ENCODE measurements at regions not wholly inside any gene's neighbourhood (a gene's known extent, or its start where the extent isn't known, plus 50 kb on each side); places are given as distances from the start of the nearest gene placed in this dataset.

DNA sequence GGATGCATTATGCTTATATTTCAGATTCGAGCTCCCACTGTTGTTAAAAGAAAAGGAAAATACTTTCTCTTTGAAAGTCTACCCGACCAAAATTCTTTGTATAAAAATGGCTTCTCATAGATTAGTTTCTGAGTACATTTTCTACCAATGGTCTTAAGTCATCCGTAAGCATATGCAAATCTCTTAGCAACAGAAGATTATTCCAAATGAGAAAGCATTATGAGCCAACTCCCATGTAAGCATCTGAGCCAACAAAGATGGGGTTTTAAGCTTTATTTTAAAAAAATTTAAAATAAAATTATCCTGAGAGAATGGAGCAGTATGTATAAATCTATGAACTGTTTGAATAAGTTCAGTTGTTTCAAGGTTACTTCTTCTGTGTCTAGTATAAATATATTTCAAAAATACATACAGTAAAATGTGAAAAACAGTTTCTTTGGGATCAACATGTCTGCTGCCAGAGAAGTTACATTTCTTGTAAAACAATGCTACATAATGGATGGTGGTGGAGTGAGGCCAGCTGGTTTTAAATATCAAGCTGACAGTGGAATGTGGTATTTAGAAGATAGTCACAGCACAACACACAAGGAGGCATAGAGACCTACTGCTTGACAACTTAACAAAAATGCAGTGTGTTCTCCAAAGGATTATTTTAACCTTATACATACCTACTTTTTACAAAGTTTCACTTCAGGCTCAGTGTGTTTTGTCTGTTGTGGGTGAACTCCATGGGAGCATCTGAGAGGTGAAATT is 199.5 kb upstream of the DIPK2B start:
- TF ChIP-seq ZNF549 (CRISPR knock-in tag; IDR thresholded peaks at IDR 0.05): no peak
- TF ChIP-seq, protein P1, sequence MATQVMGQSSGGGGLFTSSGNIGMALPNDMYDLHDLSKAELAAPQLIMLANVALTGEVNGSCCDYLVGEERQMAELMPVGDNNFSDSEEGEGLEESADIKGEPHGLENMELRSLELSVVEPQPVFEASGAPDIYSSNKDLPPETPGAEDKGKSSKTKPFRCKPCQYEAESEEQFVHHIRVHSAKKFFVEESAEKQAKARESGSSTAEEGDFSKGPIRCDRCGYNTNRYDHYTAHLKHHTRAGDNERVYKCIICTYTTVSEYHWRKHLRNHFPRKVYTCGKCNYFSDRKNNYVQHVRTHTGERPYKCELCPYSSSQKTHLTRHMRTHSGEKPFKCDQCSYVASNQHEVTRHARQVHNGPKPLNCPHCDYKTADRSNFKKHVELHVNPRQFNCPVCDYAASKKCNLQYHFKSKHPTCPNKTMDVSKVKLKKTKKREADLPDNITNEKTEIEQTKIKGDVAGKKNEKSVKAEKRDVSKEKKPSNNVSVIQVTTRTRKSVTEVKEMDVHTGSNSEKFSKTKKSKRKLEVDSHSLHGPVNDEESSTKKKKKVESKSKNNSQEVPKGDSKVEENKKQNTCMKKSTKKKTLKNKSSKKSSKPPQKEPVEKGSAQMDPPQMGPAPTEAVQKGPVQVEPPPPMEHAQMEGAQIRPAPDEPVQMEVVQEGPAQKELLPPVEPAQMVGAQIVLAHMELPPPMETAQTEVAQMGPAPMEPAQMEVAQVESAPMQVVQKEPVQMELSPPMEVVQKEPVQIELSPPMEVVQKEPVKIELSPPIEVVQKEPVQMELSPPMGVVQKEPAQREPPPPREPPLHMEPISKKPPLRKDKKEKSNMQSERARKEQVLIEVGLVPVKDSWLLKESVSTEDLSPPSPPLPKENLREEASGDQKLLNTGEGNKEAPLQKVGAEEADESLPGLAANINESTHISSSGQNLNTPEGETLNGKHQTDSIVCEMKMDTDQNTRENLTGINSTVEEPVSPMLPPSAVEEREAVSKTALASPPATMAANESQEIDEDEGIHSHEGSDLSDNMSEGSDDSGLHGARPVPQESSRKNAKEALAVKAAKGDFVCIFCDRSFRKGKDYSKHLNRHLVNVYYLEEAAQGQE (IDR thresholded peaks at IDR 0.05; ENCODE audit: borderline replicate concordance in 1 of 2, low read depth in 1 of 2, low read length in 2 of 2): no peak
- TF ChIP-seq ZBTB8A (CRISPR knock-in tag; IDR thresholded peaks at IDR 0.05; ENCODE audit: borderline replicate concordance, low read depth): no peak
- TF ChIP-seq, protein P2, sequence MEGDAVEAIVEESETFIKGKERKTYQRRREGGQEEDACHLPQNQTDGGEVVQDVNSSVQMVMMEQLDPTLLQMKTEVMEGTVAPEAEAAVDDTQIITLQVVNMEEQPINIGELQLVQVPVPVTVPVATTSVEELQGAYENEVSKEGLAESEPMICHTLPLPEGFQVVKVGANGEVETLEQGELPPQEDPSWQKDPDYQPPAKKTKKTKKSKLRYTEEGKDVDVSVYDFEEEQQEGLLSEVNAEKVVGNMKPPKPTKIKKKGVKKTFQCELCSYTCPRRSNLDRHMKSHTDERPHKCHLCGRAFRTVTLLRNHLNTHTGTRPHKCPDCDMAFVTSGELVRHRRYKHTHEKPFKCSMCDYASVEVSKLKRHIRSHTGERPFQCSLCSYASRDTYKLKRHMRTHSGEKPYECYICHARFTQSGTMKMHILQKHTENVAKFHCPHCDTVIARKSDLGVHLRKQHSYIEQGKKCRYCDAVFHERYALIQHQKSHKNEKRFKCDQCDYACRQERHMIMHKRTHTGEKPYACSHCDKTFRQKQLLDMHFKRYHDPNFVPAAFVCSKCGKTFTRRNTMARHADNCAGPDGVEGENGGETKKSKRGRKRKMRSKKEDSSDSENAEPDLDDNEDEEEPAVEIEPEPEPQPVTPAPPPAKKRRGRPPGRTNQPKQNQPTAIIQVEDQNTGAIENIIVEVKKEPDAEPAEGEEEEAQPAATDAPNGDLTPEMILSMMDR (CRISPR knock-in tag; IDR thresholded peaks at IDR 0.05): no peak
- TF ChIP-seq MYC (CRISPR knock-in tag; IDR thresholded peaks at IDR 0.05; ENCODE audit: borderline replicate concordance): no peak
- TF ChIP-seq, protein P3, sequence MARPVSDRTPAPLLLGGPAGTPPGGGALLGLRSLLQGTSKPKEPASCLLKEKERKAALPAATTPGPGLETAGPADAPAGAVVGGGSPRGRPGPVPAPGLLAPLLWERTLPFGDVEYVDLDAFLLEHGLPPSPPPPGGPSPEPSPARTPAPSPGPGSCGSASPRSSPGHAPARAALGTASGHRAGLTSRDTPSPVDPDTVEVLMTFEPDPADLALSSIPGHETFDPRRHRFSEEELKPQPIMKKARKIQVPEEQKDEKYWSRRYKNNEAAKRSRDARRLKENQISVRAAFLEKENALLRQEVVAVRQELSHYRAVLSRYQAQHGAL (CRISPR knock-in tag; IDR thresholded peaks at IDR 0.05; ENCODE audit: not compliant biosample characterization): no peak
- no peak for TF ChIP-seq POLR2A (IDR thresholded peaks at IDR 0.05; ENCODE audit: insufficient read depth in 1 of 2, low read depth in 2 of 2, low read length in 2 of 2)
- no peak for TF ChIP-seq MXD4 (CRISPR knock-in tag; IDR thresholded peaks at IDR 0.05)
- TF ChIP-seq, protein P4, sequence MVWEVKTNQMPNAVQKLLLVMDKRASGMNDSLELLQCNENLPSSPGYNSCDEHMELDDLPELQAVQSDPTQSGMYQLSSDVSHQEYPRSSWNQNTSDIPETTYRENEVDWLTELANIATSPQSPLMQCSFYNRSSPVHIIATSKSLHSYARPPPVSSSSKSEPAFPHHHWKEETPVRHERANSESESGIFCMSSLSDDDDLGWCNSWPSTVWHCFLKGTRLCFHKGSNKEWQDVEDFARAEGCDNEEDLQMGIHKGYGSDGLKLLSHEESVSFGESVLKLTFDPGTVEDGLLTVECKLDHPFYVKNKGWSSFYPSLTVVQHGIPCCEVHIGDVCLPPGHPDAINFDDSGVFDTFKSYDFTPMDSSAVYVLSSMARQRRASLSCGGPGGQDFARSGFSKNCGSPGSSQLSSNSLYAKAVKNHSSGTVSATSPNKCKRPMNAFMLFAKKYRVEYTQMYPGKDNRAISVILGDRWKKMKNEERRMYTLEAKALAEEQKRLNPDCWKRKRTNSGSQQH (CRISPR knock-in tag; IDR thresholded peaks at IDR 0.05; ENCODE audit: low read depth): no peak
- no peak for TF ChIP-seq SRF (IDR thresholded peaks at IDR 0.05; ENCODE audit: low read depth, low read length)
- TF ChIP-seq MYNN (CRISPR knock-in tag; IDR thresholded peaks at IDR 0.05; ENCODE audit: low read depth): no peak
- TF ChIP-seq ZSCAN31 (CRISPR knock-in tag; IDR thresholded peaks at IDR 0.05; ENCODE audit: low read depth): no peak
- no peak for TF ChIP-seq ZNF138 (CRISPR knock-in tag; IDR thresholded peaks at IDR 0.05; ENCODE audit: low read depth)
